H1 (cell line): ENCODE measurements at regions not wholly inside any gene's neighbourhood (a gene's known extent, or its start where the extent isn't known, plus 50 kb on each side); places are given as distances from the start of the nearest gene placed in this dataset.

Experiments used
- CTCF ChIA-PET: fragments of 300-600 bp; sonication (Branson Sonifier 250); formaldehyde crosslinking; loops from one replicate; lab custom pipeline; 2021; ENCODE audit not compliant: partially characterized antibody; lab: Charles Lee
- POLR2A ChIA-PET: fragments of 300-600 bp; sonication (Branson Sonifier 250); formaldehyde crosslinking; loops from one replicate; lab custom pipeline; 2021; ENCODE audit warnings: inconsistent platforms; ENCODE audit not compliant: partially characterized antibody; lab: Charles Lee
- DNase-seq, 2 experiments: peaks; one replicate each; pipeline versions ENCODE4 v3.0.0 to v3.0.0-alpha.2; 2010 to 2022; ENCODE audit warnings: low spot score in 2 of 2, low read depth in 1 of 2, mixed read lengths in 1 of 2
- FAIRE-seq: peaks from 2 replicates; lab custom pipeline; 2011; peaks lifted over from hg19 to GRCh38; lab: Jason Lieb, UNC
- H2AFZ ChIP-seq: 2 replicates; pipeline ENCODE4 v1.8.1; 2012; ENCODE audit warnings: low read length, inconsistent platforms
- H2AK5ac ChIP-seq: 2 replicates; pipeline ENCODE4 v1.6.1; 2013; ENCODE audit warnings: low read depth, low read length
- H2BK120ac ChIP-seq: replicated peaks from 2 replicates; pipeline ENCODE3; 2013; ENCODE audit warnings: low read depth, low read length, inconsistent platforms
- H2BK12ac ChIP-seq: 2 replicates; pipeline ENCODE4 v1.6.1; 2013; ENCODE audit warnings: low read depth, low read length
- H2BK15ac ChIP-seq: 2 replicates; pipeline ENCODE4 v1.6.1; 2013; ENCODE audit warnings: low read length
- H2BK20ac ChIP-seq: 2 replicates; pipeline ENCODE4 v1.6.1; 2013; ENCODE audit warnings: low read length
- H2BK5ac ChIP-seq: 2 replicates; pipeline ENCODE4 v1.6.1; 2013; ENCODE audit warnings: low read depth, low read length
- H3K14ac ChIP-seq: 2 replicates; pipeline ENCODE4 v1.6.1; 2013; ENCODE audit warnings: inconsistent platforms; ENCODE audit not compliant: insufficient read length
- H3K18ac ChIP-seq: 2 replicates; pipeline ENCODE4 v1.6.1; 2013; ENCODE audit warnings: low read length; ENCODE audit errors: extremely low read depth
- H3K23ac ChIP-seq: 2 replicates; pipeline ENCODE4 v1.6.1; 2013; ENCODE audit warnings: inconsistent platforms; ENCODE audit not compliant: insufficient read length
- H3K23me2 ChIP-seq: 2 replicates; pipeline ENCODE4 v1.6.1; 2013; ENCODE audit warnings: low read depth, low read length
- H3K27ac ChIP-seq: 2 replicates; pipeline ENCODE4 v1.6.1; 2011; ENCODE audit warnings: low read depth, low read length, inconsistent platforms
- H3K27me3 ChIP-seq, 4 experiments: replicated peaks in 1 of 4; 1 replicate in 1 of 4; 2 replicates in 3 of 4; pipeline versions ENCODE4 v1.6.1 to v1.8.1; 2011 to 2013; ENCODE audit warnings: low read length in 3 of 4, mild to moderate bottlenecking in 3 of 4, inconsistent platforms in 2 of 4, mixed read lengths in 2 of 4, moderate library complexity in 1 of 4; ENCODE audit not compliant: control insufficient read depth in 3 of 4, insufficient read depth in 3 of 4; ENCODE audit errors: extremely low read depth in 1 of 4
- H3K36me3 ChIP-seq, 4 experiments: 2 replicates each; pipeline versions ENCODE4 v1.6.1 to v1.8.1; 2011 to 2013; ENCODE audit warnings: mild to moderate bottlenecking in 4 of 4, low read length in 3 of 4, moderate library complexity in 2 of 4, control low read depth in 1 of 4, inconsistent platforms in 1 of 4; ENCODE audit not compliant: insufficient read depth in 4 of 4, control insufficient read depth in 2 of 4
- H3K4ac ChIP-seq: replicated peaks from 2 replicates; pipeline ENCODE3; 2013; ENCODE audit warnings: low read length, low read depth, mixed read lengths, inconsistent platforms; ENCODE audit not compliant: insufficient read length
- H3K4me1 ChIP-seq, 4 experiments: replicated peaks in 1 of 4; 1 replicate in 1 of 4; 2 replicates in 3 of 4; pipeline versions ENCODE4 v1.6.1 to v1.8.1; 2011 to 2013; ENCODE audit warnings: low read length in 3 of 4, inconsistent platforms in 2 of 4, mixed read lengths in 1 of 4; ENCODE audit not compliant: insufficient read depth in 4 of 4, control insufficient read depth in 3 of 4
- H3K4me2 ChIP-seq, 2 experiments: 2 replicates each; pipeline versions ENCODE4 v1.6.1 to v1.8.1; 2011 to 2013; ENCODE audit warnings: low read depth in 2 of 2, low read length in 2 of 2, control low read depth in 1 of 2, inconsistent platforms in 1 of 2, mild to moderate bottlenecking in 1 of 2; ENCODE audit not compliant: insufficient read depth in 1 of 2
- H3K4me3 ChIP-seq, 4 experiments: fragments of 200-600, 300-600 bp in 1 of 4; sonication (generic), shearing (Covaris generic), sonication (Bioruptor Twin) in 1 of 4; 2 replicates each; pipeline versions ENCODE4 v1.5.1 to v1.8.1; 2011 to 2016; ENCODE audit warnings: low read length in 4 of 4, low read depth in 3 of 4, control low read depth in 2 of 4, inconsistent platforms in 2 of 4, mild to moderate bottlenecking in 2 of 4, mixed read lengths in 1 of 4, moderate library complexity in 1 of 4; ENCODE audit not compliant: insufficient read depth in 2 of 4; ENCODE audit errors: extremely low read depth in 1 of 4
- H3K56ac ChIP-seq: replicated peaks from 2 replicates; pipeline ENCODE3; 2013; ENCODE audit warnings: low read depth, mild to moderate bottlenecking, mixed read lengths, low read length, inconsistent platforms; ENCODE audit not compliant: insufficient read length
- H3K79me1 ChIP-seq: 2 replicates; pipeline ENCODE4 v1.6.1; 2013; ENCODE audit warnings: low read depth, low read length, control low read depth
- H3K79me2 ChIP-seq, 2 experiments: 2 replicates each; pipeline versions ENCODE4 v1.6.1 to v1.8.1; 2012 to 2013; ENCODE audit warnings: low read length in 2 of 2, mild to moderate bottlenecking in 2 of 2, inconsistent platforms in 1 of 2; ENCODE audit not compliant: insufficient read depth in 2 of 2, control insufficient read depth in 1 of 2
- H3K9ac ChIP-seq, 4 experiments: replicated peaks in 1 of 4; 1 replicate in 1 of 4; 2 replicates in 3 of 4; pipeline versions ENCODE4 v1.6.1 to v1.8.1; 2011 to 2013; ENCODE audit warnings: low read depth in 3 of 4, low read length in 3 of 4, control low read depth in 2 of 4, mild to moderate bottlenecking in 2 of 4, moderate library complexity in 2 of 4, inconsistent platforms in 1 of 4; ENCODE audit errors: extremely low read depth in 1 of 4
- H3K9me3 ChIP-seq, 2 experiments: 2 replicates each; pipeline versions ENCODE4 v1.6.1 to v1.8.1; 2012 to 2013; ENCODE audit warnings: mild to moderate bottlenecking in 2 of 2, moderate library complexity in 2 of 2, control low read depth in 1 of 2, inconsistent platforms in 1 of 2, low read depth in 1 of 2, low read length in 1 of 2, mixed read lengths in 1 of 2; ENCODE audit not compliant: insufficient read depth in 2 of 2
- H4K20me1 ChIP-seq, 2 experiments: replicated peaks in 1 of 2; 2 replicates each; pipeline versions ENCODE3 to v1.8.1; 2011 to 2013; ENCODE audit warnings: inconsistent platforms in 2 of 2, low read length in 2 of 2, mild to moderate bottlenecking in 1 of 2; ENCODE audit not compliant: insufficient read depth in 2 of 2, control insufficient read depth in 1 of 2
- H4K5ac ChIP-seq: 2 replicates; pipeline ENCODE4 v1.6.1; 2013; ENCODE audit warnings: low read length, low read depth, mixed read lengths, inconsistent platforms; ENCODE audit not compliant: insufficient read length
- H4K8ac ChIP-seq: 2 replicates; pipeline ENCODE4 v1.8.0; 2013; ENCODE audit warnings: mild to moderate bottlenecking, moderate library complexity, low read length, inconsistent platforms; ENCODE audit not compliant: insufficient read depth; ENCODE audit errors: extremely low read depth
- H4K91ac ChIP-seq: replicated peaks from 2 replicates; pipeline ENCODE3; 2013; ENCODE audit warnings: low read length, mixed read lengths, inconsistent platforms; ENCODE audit not compliant: insufficient read length
- BCL11A ChIP-seq, 2 experiments: IDR thresholded peaks; one replicate each; pipeline ENCODE4 v1.6.1; 2011; ENCODE audit warnings: low read depth in 2 of 2, low read length in 2 of 2, mild to moderate bottlenecking in 2 of 2
- CHD2 ChIP-seq: IDR thresholded peaks from 2 replicates; pipeline ENCODE4 v1.6.1; 2012; ENCODE audit warnings: low read length, improper control_type of control experiment
- CREB1 ChIP-seq: IDR thresholded peaks from 2 replicates; pipeline ENCODE4 v1.6.1; 2012; ENCODE audit warnings: inconsistent platforms
- E2F6 ChIP-seq: IDR thresholded peaks from 2 replicates; pipeline ENCODE4 v1.6.1; 2012; ENCODE audit warnings: inconsistent platforms
- FOSL1 ChIP-seq: IDR thresholded peaks from 2 replicates; pipeline ENCODE4 v1.6.1; 2011; ENCODE audit warnings: mild to moderate bottlenecking, low read depth, low read length, moderate library complexity; ENCODE audit not compliant: insufficient read depth
- GABPA ChIP-seq: IDR thresholded peaks from 2 replicates; pipeline ENCODE4 v1.6.1; 2011; ENCODE audit warnings: mild to moderate bottlenecking, low read length, moderate library complexity, borderline replicate concordance; ENCODE audit not compliant: insufficient read depth
- NRF1 ChIP-seq: IDR thresholded peaks from 2 replicates; pipeline ENCODE4 v1.6.1; 2011; ENCODE audit warnings: mild to moderate bottlenecking, low read depth, low read length, improper control_type of control experiment
- PHF8 ChIP-seq: fragments of 200-600 bp; sonication (generic); conservative IDR thresholded peaks from 2 replicates; pipeline ENCODE4 v1.7.1; 2012; ENCODE audit warnings: low read depth, mild to moderate bottlenecking, inconsistent platforms, low read length, moderate library complexity
- POLR2AphosphoS5 ChIP-seq: IDR thresholded peaks from 2 replicates; pipeline ENCODE4 v1.6.1; 2011; ENCODE audit warnings: low read depth, low read length
- SAP30 ChIP-seq: fragments of 300-600 bp; sonication (generic); IDR thresholded peaks from 2 replicates; pipeline ENCODE4 v1.7.1; 2012; ENCODE audit warnings: low read length, moderate library complexity, mild to moderate bottlenecking, inconsistent platforms; ENCODE audit not compliant: insufficient read depth, insufficient replicate concordance
- SIRT6 ChIP-seq: IDR thresholded peaks from one replicate; pipeline ENCODE4 v1.7.1; 2012; ENCODE audit warnings: low read length, inconsistent platforms
- SIX5 ChIP-seq: IDR thresholded peaks from 2 replicates; pipeline ENCODE4 v1.6.1; 2011; ENCODE audit warnings: mild to moderate bottlenecking, low read depth, low read length
- SP2 ChIP-seq: IDR thresholded peaks from 2 replicates; pipeline ENCODE4 v1.6.1; 2012; ENCODE audit warnings: mild to moderate bottlenecking, low read length, inconsistent platforms
- SUZ12 ChIP-seq: fragments of 200-600 bp; sonication (generic); IDR thresholded peaks from 2 replicates; pipeline ENCODE4 v1.6.1; 2012; ENCODE audit warnings: mild to moderate bottlenecking, inconsistent platforms, low read length, moderate library complexity, mixed read lengths
- WGBS, 2 experiments: shearing (Covaris generic) in 1 of 2; methylation state at CpG; one replicate each; pipeline versions ENCODE4 v1.1.6 to v1.1.7; 2013 to 2015; ENCODE audit warnings: low lambda C conversion rate in 2 of 2, mixed read lengths in 2 of 2, inconsistent platforms in 1 of 2, low coverage in 1 of 2, missing lambda C conversion rate in 1 of 2; ENCODE audit not compliant: insufficient replicate concordance in 2 of 2, insufficient coverage in 1 of 2, insufficient read length in 1 of 2; ENCODE audit errors: extremely low coverage in 1 of 2, missing lambda C conversion rate in 1 of 2; 5-methylcytosine and 5-hydroxymethylcytosine counted together

DNA sequence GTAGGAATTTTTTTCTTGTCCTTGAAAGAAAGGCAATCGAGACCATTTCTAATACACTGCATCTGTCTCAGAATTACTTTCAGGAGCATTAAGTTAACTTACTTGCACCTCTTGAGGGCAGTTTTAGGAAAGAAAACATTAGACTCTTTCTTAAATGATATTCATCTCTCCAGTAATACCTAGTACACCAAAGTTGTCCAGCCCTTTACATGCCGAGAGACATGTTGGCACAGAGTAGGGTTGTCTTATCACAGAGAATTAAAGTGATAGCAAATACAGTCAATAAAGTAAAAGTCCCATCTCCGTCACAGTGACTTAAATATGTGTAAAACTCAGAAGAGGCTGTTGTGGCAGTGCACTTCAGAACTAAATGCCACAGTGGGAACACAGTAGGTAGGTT lies 154.3 kb upstream of the KCNN2 start:
- POLR2A ChIA-PET, result no interaction called here
- no peak overlapping the region for H3K4me3 ChIP-seq
- no peak overlapping the region for H2BK5ac ChIP-seq
- H3K56ac ChIP-seq, result no peak overlapping the region
- H4K20me1 ChIP-seq, result no peaks in the 10 kb centered on the region
- CTCF ChIA-PET, result no interaction called here
- DNase-seq, result no peak
- no peak for FAIRE-seq
- no peak overlapping the region for H3K14ac ChIP-seq
- H2BK20ac ChIP-seq, result no peak overlapping the region
- no peak overlapping the region for H4K91ac ChIP-seq
- no peak overlapping the region for H3K18ac ChIP-seq
- no peak overlapping the region for H4K8ac ChIP-seq
- no peak overlapping the region for H2AK5ac ChIP-seq
- H3K79me1 ChIP-seq, result no peaks in the 10 kb centered on the region
- H2BK120ac ChIP-seq, result no peak overlapping the region
- no peaks in the 10 kb centered on the region for H3K79me2 ChIP-seq
- H3K27me3 ChIP-seq, result no peaks in the 10 kb centered on the region
- H3K9ac ChIP-seq, result no peak overlapping the region
- 90% methylated on average over 3 of the region's 3 CpGs; no CpG with 5 or more reads in 1 of the 2 experiments for WGBS, 2 experiments
- no peaks in the 10 kb centered on the region for H3K36me3 ChIP-seq
- no peaks in the 10 kb centered on the region for H3K9me3 ChIP-seq
- no peak overlapping the region for H4K5ac ChIP-seq
- no peak overlapping the region for H2BK15ac ChIP-seq
- H3K4me1 ChIP-seq, result 0 out of 7 replicates have a peak, but pooled peaks cover 0 to 2% (median 0%) of the 10 kb centered on the region in 4 experiments
- H3K4ac ChIP-seq, result no peak overlapping the region
- H3K23ac ChIP-seq, result no peak overlapping the region
- H3K23me2 ChIP-seq, result no peaks in the 10 kb centered on the region; the same call in 1 of the 2 replicates
- H2AFZ ChIP-seq, result no peak overlapping the region
- H2BK12ac ChIP-seq, result no peak overlapping the region
- H3K4me2 ChIP-seq, result no peak overlapping the region
- no peak overlapping the region for H3K27ac ChIP-seq
- no peak for TF ChIP-seq BCL11A (IDR thresholded peaks at IDR 0.05; ENCODE audit: low read depth in 2 of 2, low read length in 2 of 2)
- no peak for TF ChIP-seq GABPA
- no peak for TF ChIP-seq NRF1
- no peak for TF ChIP-seq SAP30
- TF ChIP-seq SUZ12, result no peak
- no peak for TF ChIP-seq CREB1
- TF ChIP-seq FOSL1, result no peak
- TF ChIP-seq SIX5, result no peak
- TF ChIP-seq SIRT6, result no peak
- no peak for TF ChIP-seq CHD2
- TF ChIP-seq PHF8, result no peak
- TF ChIP-seq SP2, result no peak
- TF ChIP-seq E2F6, result no peak
- no peak for TF ChIP-seq POLR2AphosphoS5
